Activated effector memory CD4-positive, alpha-beta T cell treated with Interleukin-2 at 50 U/mL for 16 hours (primary cell): ENCODE measurements at regions not wholly inside any gene's neighbourhood (a gene's known extent, or its start where the extent isn't known, plus 50 kb on each side); places are given as distances from the start of the nearest gene placed in this dataset.
A peak's percentile ranks its signal among the peaks of the same experiment; 100 is the strongest.

ENCODE experiments used
- DNase-seq: peaks from one replicate; pipeline ENCODE4 v3.0.0-alpha.2; 2020

- DNase-seq, result no peak
Measured at GRCh38 chr15:69720536-69720935, 267.9 kb downstream of the RPLP1 start.

DNA sequence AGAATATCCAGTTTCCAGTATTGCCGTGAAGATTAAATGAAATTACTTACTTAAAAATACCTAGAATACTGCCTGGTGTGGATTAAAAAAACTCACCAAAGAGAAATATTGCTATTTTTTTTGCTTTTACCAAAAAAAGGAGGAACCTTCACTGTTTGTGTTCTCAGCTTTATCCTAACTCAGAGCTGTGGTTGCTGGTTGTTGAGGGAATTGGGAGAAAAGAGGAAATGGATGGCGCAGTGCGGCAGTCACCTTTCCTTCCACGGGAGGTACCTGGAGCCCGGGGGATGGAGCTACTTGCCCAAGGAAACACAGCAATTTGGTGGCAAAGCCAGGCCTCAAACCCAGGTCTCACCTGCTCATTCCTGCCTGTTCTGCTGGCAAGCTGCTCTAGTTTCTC, 270.3 kb downstream of the RPLP1 start:
- no peak for DNase-seq

DNA sequence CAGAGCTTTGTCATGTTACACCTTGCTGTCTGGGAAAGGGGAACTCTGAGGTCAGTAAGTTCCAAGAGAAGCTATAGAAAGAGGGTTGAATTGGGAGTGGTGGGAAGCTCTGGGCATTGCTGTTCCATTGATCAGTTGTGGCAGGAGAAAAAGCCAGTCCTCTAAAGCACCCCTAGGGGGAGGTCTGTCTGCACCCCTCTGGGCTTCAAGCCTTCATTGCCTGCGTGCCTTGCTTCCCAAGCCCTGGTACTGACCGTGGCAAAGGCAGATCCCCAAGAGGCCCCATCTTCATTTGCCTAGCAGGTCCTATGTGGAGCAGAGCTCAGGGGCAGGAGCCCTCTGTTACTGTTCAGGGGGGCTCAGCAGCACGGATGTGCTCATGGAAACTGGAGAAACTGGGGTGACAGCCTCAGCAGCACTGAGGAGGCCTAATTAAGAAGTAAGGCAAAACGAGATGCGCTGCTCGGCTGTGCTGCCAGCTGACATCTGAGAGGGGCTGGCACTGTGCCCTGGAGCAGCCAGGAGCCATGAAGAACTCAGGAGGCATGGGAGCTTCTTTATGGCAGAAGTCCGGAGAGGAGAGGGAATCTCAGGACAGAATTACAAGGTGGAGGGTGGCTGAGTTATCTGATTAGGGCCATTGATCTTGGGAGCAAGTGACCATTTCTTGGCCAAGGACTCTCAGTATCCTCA, 270.9 kb downstream of the RPLP1 start:
- no peak for DNase-seq

DNA sequence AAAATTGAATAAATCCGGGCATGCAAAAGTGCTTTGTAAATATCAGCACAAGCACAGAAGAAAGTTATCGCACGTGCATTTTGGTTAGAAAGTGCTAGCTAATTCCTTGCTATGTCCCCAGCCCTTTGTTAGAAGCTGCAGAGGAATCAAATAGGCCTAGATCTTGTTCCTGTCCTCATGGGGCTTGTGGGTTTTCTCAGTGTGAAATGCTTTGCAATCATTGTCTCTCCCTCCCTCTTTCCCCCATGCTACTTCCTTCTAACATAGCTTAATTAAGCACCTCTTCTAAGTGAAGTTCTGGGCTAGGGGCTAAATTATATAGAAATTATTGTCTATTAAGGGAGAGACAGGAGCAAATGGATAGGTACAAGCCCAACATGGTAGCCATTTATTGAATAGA, 271.7 kb downstream of the RPLP1 start:
- DNase-seq, result no peak

GRCh38 chr15:69725275-69725674, 272.7 kb downstream of the RPLP1 start:
- DNase-seq, result no peak

DNA sequence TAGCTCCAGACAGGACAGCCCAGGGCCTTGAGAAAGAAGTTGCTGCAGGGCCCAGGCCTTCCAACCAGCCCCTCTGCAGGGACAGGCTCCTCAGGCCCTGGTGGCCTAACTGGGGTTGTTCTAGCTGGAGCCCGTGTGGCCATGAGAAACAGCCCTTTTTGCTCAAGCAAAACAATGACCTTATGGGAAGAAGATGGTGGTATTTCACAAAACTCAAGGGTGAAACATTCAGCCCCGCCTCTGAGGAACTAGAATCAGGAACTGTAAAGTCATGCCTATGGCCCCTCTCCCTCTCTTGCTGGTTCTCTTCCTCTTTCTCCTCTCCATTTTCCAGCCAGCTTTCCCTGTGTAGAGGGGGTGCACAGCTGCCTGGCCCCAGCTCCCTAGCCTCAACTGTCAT, 273.3 kb downstream of the RPLP1 start:
- DNase-seq, result no peak

DNA sequence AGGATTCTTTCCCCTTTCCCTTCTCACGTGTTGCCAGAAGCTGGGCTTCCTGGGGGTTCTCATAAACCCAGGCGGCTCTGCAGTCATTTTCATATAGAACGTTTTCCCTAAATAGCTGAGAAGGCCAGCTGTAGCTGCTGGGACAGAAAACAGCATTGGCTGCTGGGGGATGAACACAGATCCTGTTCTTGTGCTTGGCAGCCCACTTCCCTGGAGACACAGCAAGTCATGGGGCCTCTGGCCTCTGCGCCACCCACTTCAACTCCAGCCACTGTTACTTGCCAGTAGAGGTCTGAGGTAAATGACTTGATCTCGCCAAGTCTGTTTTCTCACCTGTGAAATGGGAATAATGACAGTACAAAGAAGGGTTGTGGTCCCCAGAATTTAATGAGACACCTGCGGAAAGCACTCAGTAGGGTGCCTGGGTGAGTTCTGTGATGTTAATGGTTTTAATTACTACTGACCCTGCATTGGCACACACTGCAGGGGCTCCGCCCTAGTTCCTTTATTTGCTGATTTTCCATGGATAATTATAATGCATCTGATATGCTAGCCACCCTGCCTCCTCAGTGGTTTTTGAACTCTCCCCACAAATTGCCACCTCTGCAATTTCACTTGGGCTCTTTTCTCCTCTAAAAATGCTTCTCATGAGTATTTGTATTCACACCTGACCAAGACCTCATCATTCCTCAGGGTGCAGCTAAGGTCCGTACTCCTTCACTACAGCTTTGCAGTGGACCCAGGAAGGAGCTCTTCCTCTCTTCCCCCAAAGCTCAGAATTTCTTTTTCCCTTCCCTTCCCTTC, 274.7 kb downstream of the RPLP1 start:
- no peak for DNase-seq

GRCh38 chr15:69729167-69729748, 276.6 kb downstream of the RPLP1 start:
- DNase-seq, result peak; percentile 59

DNA sequence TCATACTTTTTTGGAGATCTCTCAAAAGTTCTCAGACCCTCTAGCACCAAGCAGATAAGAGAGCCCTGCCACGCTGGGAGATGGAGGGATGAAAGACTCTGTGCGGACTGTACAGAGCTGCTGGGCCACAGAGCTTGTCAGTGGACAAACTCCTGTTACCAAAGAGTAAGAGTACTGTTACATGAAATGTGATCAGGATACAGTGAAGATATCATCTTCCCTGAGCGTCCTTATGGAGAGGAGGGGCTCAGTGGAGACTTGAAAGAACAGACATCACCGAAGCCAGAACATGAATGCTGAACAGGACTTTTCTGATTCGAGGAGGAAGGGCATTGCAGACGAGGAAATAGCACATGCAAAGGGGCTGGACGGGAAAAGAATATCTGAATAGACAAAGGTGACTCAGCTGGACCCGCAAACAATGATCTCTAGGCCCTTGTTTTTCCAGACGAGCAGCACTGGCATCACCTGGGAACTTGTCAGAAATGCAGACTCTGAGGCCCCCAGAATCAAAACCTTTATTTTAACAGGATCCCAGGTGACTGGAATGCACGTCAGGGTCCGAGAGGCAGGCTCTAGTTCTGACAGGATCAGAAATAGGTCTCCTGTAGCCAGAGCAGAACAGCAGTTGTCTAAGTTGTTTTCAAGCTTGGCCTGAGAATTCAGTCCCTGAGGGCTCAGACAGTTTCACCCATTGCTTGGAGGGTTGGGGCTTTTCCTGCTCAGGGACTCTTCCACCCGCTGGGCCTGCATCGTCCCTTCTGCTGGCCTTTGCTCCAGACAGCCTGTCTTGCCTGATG, 277.9 kb downstream of the RPLP1 start:
- no peak for DNase-seq

GRCh38 chr15:69731081-69731330, 278.4 kb downstream of the RPLP1 start:
- no peak for DNase-seq

DNA sequence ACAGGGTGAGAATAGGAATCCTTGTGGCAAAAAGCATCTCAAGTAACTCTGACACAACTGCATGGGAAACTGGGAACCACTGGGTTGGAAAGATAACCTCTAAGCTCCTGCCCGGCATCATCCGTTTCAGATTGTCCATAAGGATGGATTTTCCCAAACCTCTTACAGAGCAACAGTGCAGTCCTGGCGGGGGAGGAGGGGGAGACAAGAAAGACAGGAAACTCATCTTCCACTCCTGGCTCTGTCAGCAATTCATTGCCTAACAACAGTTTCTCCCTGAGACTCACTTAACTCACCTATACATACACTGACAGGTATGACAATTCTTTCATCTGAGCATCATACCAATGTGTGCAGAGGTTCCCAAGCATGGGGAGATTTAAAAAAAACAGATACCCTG, 279.0 kb downstream of the RPLP1 start:
- DNase-seq, result no peak

GRCh38 chr15:69732133-69732532, 279.5 kb downstream of the RPLP1 start:
- DNase-seq, result no peak

- no peak for DNase-seq
Measured at GRCh38 chr15:69734699-69735098, 282.1 kb downstream of the RPLP1 start.

GRCh38 chr15:69735121-69735520, 282.5 kb downstream of the RPLP1 start:
- DNase-seq, result no peak

DNA sequence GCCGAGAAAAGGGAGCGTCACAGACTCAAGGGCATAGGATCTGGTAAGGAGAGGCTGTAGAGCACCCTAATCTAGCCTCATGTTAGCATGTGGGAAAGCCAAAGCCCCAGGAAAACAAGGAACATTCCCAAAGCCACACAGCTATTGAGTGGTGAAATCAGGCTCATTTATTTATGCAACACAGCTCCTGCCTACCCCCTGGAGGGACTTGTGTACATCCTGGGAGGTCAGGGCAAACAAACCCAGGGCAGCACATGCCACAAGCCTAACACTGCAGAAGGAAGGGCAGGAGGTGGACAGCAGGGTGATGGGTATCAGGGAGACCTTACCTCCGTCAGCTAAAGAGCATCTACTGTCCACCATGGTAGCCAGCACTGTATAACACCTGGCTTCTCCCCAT, 283.5 kb downstream of the RPLP1 start:
- no peak for DNase-seq

- no peak for DNase-seq
Measured at GRCh38 chr15:69737916-69738315, 285.3 kb downstream of the RPLP1 start.

GRCh38 chr15:69740684-69741083, 288.1 kb downstream of the RPLP1 start:
- no peak for DNase-seq

GRCh38 chr15:69742361-69742760, 289.7 kb downstream of the RPLP1 start:
- DNase-seq, result no peak

DNA sequence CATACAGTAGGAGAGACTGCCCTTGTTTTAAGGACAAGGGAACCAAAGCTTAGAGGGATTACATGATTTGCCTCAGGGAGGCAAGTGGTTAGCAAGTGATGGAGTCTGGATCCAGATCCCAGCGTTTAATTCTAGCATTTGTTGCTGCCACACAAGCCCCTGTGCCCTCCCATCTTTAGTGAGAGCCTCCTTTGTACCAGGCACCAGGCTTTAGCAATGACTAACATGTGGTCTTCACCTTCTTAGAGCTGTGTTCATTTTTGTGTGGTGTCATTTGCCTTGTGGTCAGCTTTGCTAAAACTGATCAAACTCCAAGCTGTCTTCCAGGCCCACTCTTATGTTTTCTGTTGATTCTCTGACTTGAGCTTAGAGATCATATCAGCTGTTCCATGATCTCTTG, 290.5 kb downstream of the RPLP1 start:
- no peak for DNase-seq

GRCh38 chr15:69744391-69745162, 292.0 kb downstream of the RPLP1 start:
- no peak for DNase-seq

DNA sequence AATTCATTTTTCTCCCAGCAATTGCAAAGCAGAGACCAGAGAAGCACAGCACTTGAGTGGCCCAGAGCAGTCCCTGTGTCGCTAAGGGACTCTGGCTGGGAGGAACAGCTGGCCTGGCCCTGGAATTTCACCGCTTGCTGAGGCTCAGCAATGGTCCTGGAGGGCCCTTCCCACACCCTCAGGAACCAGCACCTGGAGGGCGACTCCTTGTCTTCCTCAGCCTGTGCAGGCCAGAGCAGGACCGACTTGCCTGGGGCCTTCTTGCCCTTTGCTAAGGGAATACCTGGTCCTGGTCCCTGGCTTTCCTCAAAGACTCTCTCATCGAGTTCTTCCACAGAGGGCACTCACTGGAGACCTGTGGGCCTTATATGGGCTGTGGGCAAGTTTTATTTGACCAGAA, 294.6 kb downstream of the RPLP1 start:
- no peak for DNase-seq

- no peak for DNase-seq
Measured at GRCh38 chr15:69748131-69748530, 295.5 kb downstream of the RPLP1 start.
